Left renal cortex interstitium (tissue), 4 donors: ENCODE measurements at regions not wholly inside any gene's neighbourhood (a gene's known extent, or its start where the extent isn't known, plus 50 kb on each side); places are given as distances from the start of the nearest gene placed in this dataset.

Source experiments
- DNase-seq, 4 donors: peaks; one replicate each; pipeline ENCODE4 v3.0.0-alpha.2; 2013; ENCODE audit warnings: low read depth in 4 of 4, low spot score in 2 of 4, missing footprints in 1 of 4

GRCh38 chr6:28764014-28764723, 159.6 kb downstream of the TRIM27 start:
- no peak for DNase-seq

- DNase-seq: no peak
Observed at GRCh38 chr6:28764761-28765282, 159.0 kb downstream of the TRIM27 start.

- no peak for DNase-seq
Observed at GRCh38 chr6:28765978-28766351, 157.8 kb downstream of the TRIM27 start.

GRCh38 chr6:28766426-28766825, 157.4 kb downstream of the TRIM27 start:
- DNase-seq: no peak

GRCh38 chr6:28767133-28767532, 156.7 kb downstream of the TRIM27 start:
- DNase-seq: no peak

GRCh38 chr6:28767691-28768090, 156.1 kb downstream of the TRIM27 start:
- no peak for DNase-seq

GRCh38 chr6:28768187-28768913, 155.4 kb downstream of the TRIM27 start:
- DNase-seq: no peak

- no peak for DNase-seq
Observed at GRCh38 chr6:28769626-28770402, 154.0 kb downstream of the TRIM27 start.

GRCh38 chr6:28770732-28771131, 153.1 kb downstream of the TRIM27 start:
- DNase-seq: no peak

- DNase-seq: no peak
Observed at GRCh38 chr6:28771401-28772267, 152.2 kb downstream of the TRIM27 start.

GRCh38 chr6:28772480-28773381, 151.1 kb downstream of the TRIM27 start:
- DNase-seq: no peak

GRCh38 chr6:28774292-28775051, 149.3 kb downstream of the TRIM27 start:
- DNase-seq: no peak

- no peak for DNase-seq
Observed at GRCh38 chr6:28775052-28775376, 148.8 kb downstream of the TRIM27 start.

- DNase-seq: no peak
Observed at GRCh38 chr6:28775405-28776129, 148.2 kb downstream of the TRIM27 start.

- DNase-seq: no peak
Observed at GRCh38 chr6:28776269-28777146, 147.3 kb downstream of the TRIM27 start.

- DNase-seq: no peak
Observed at GRCh38 chr6:28777147-28777461, 146.7 kb downstream of the TRIM27 start.

GRCh38 chr6:28782113-28782673, 141.6 kb downstream of the TRIM27 start:
- DNase-seq: no peak
